OCI-LY7 (cell line): ENCODE measurements at regions not wholly inside any gene's neighbourhood (a gene's known extent, or its start where the extent isn't known, plus 50 kb on each side); places are given as distances from the start of the nearest gene placed in this dataset.

Experiments used
- CTCF ChIP-seq: fragments of 200-600 bp; sonication (generic); conservative IDR thresholded peaks from 2 replicates; pipeline ENCODE4 v1.5.1; 2014; ENCODE audit warnings: mild to moderate bottlenecking, antibody characterized with exemption, low read length, moderate library complexity, mixed read lengths
- EZH2phosphoT487 ChIP-seq: fragments of 200-600 bp; sonication (generic); IDR thresholded peaks from 2 replicates; pipeline ENCODE4 v1.6.1; 2018; ENCODE audit warnings: low read depth, borderline replicate concordance, mild to moderate bottlenecking, mixed run types, antibody characterized with exemption, low read length, moderate library complexity, mixed read lengths

GRCh38 chr2:20558391-20559150 is 92.3 kb downstream of the HS1BP3 start:
- TF ChIP-seq CTCF (no peak), EZH2phosphoT487 (no peak)
